Neural progenitor cell (in vitro differentiated cells): ENCODE measurements at regions not wholly inside any gene's neighbourhood (a gene's known extent, or its start where the extent isn't known, plus 50 kb on each side); places are given as distances from the start of the nearest gene placed in this dataset.
"Not testable (repeated sequence)": the region's sequence is repeated elsewhere in the genome, so short reads cannot be mapped to it uniquely, and the experiment has no call there.

Experiments
- DNase-seq: peaks from one replicate; pipeline ENCODE4 v3.0.0-alpha.2; 2016; ENCODE audit warnings: low spot score
- H2AFZ ChIP-seq: fragments of 200-600 bp; sonication (generic); replicated peaks from 2 replicates; pipeline ENCODE4 v1.6.1; 2016; ENCODE audit warnings: antibody characterized with exemption
- H3F3A ChIP-seq: fragments of 200-600 bp; sonication (generic); 2 replicates; pipeline ENCODE4 v1.6.1; 2016; ENCODE audit warnings: antibody characterized with exemption, low read depth
- H3K27ac ChIP-seq: fragments of 200-600 bp; sonication (generic); 2 replicates; pipeline ENCODE4 v1.5.1; 2016; ENCODE audit warnings: mild to moderate bottlenecking
- H3K27me3 ChIP-seq: fragments of 200-600 bp; sonication (generic); 2 replicates; pipeline ENCODE4 v1.6.1; 2016; ENCODE audit warnings: mild to moderate bottlenecking, moderate library complexity
- H3K36me3 ChIP-seq: fragments of 200-600 bp; sonication (generic); 2 replicates; pipeline ENCODE4 v1.5.1; 2016
- H3K4me1 ChIP-seq: fragments of 200-600 bp; sonication (generic); 2 replicates; pipeline ENCODE4 v1.6.1; 2016; ENCODE audit warnings: mixed run types
- H3K4me2 ChIP-seq: fragments of 200-600 bp; sonication (generic); 2 replicates; pipeline ENCODE4 v1.6.1; 2016
- H3K4me3 ChIP-seq: fragments of 200-600 bp; sonication (generic); 2 replicates; pipeline ENCODE4 v1.5.1; 2016
- H3K79me2 ChIP-seq: fragments of 200-600 bp; sonication (generic); 2 replicates; pipeline ENCODE4 v1.6.1; 2016; ENCODE audit warnings: low read depth
- H3K9ac ChIP-seq: fragments of 200-600 bp; sonication (generic); 2 replicates; pipeline ENCODE4 v1.6.1; 2016
- H3K9me3 ChIP-seq: fragments of 200-600 bp; sonication (generic); 2 replicates; pipeline ENCODE4 v1.5.1; 2016; ENCODE audit warnings: low read depth
- H4K20me1 ChIP-seq: fragments of 200-600 bp; sonication (generic); 2 replicates; pipeline ENCODE4 v1.6.1; 2016; ENCODE audit warnings: low read depth
- H3K27ac Mint-ChIP-seq: 3 replicates; pipeline ENCODE4 v1.8.0; 2021; ENCODE audit warnings: mixed read lengths
- H3K27me3 Mint-ChIP-seq: 2 replicates; pipeline ENCODE4 v1.8.0; 2022; ENCODE audit warnings: low read depth, mild to moderate bottlenecking, inconsistent platforms, moderate library complexity, mixed read lengths; ENCODE audit not compliant: insufficient read depth
- H3K36me3 Mint-ChIP-seq: 3 replicates; pipeline ENCODE4 v1.8.0; 2021; ENCODE audit warnings: mixed read lengths
- H3K4me1 Mint-ChIP-seq: 3 replicates; pipeline ENCODE4 v1.8.0; 2021; ENCODE audit warnings: mixed read lengths
- H3K4me3 Mint-ChIP-seq: 3 replicates; pipeline ENCODE4 v1.8.0; 2021; ENCODE audit warnings: mild to moderate bottlenecking, moderate library complexity, mixed read lengths
- H3K9me3 Mint-ChIP-seq: 3 replicates; pipeline ENCODE4 v1.8.0; 2020; ENCODE audit warnings: mixed read lengths
- CTCF ChIP-seq: fragments of 200-600 bp; sonication (generic); IDR thresholded peaks from 2 replicates; pipeline ENCODE4 v1.5.1; 2017; ENCODE audit warnings: antibody characterized with exemption, mild to moderate bottlenecking
- EZH2 ChIP-seq: fragments of 200-600 bp; sonication (generic); IDR thresholded peaks from 2 replicates; pipeline ENCODE4 v1.6.1; 2017; ENCODE audit warnings: antibody characterized with exemption, mild to moderate bottlenecking, moderate library complexity
- EZH2phosphoT487 ChIP-seq: fragments of 200-600 bp; sonication (generic); IDR thresholded peaks from 2 replicates; pipeline ENCODE4 v1.6.1; 2017; ENCODE audit warnings: antibody characterized with exemption

- Mint-ChIP-seq H3K27ac (no peak overlapping the region), H3K4me3 (no peak overlapping the region), H3K36me3 (no peaks in the 10 kb centered on the region), H3K4me1 (peaks cover 9% of the 10 kb centered on the region), H3K9me3 (no peaks in the 10 kb centered on the region), H3K27me3 (peaks cover 6% of the 10 kb centered on the region)
- DNase-seq = no peak
- H3K4me1 ChIP-seq = no peaks in the 10 kb centered on the region
- H3F3A ChIP-seq = no peaks in the 10 kb centered on the region
- H3K36me3 ChIP-seq = no peaks in the 10 kb centered on the region
- no peaks in the 10 kb centered on the region for H3K27me3 ChIP-seq
- H3K9ac ChIP-seq = no peak overlapping the region
- H3K27ac ChIP-seq = no peak overlapping the region
- no peaks in the 10 kb centered on the region for H4K20me1 ChIP-seq
- no peaks in the 10 kb centered on the region for H3K79me2 ChIP-seq
- no peak overlapping the region for H2AFZ ChIP-seq
- TF ChIP-seq EZH2 (no peak), EZH2phosphoT487 (no peak), CTCF (no peak)
- H3K4me3 ChIP-seq = no peak overlapping the region
- no peaks in the 10 kb centered on the region for H3K9me3 ChIP-seq
- H3K4me2 ChIP-seq = no peak overlapping the region
Observed at GRCh38 chr2:242075168-242075567, 205.6 kb downstream of the RTP5 start.

GRCh38 chr2:242075696-242076095, 206.2 kb downstream of the RTP5 start:
- Histone ChIP-seq H3K79me2 (no peaks in the 10 kb centered on the region), H2AFZ (no peak overlapping the region), H3K9me3 (no peaks in the 10 kb centered on the region), H3K4me2 (no peak overlapping the region), H3F3A (no peaks in the 10 kb centered on the region), H3K9ac (no peak overlapping the region), H3K4me1 (no peaks in the 10 kb centered on the region), H3K27me3 (no peaks in the 10 kb centered on the region), H3K36me3 (no peaks in the 10 kb centered on the region), H4K20me1 (no peaks in the 10 kb centered on the region), H3K27ac (no peak overlapping the region), H3K4me3 (no peak overlapping the region)
- Mint-ChIP-seq H3K36me3 (no peaks in the 10 kb centered on the region), H3K4me3 (no peak overlapping the region), H3K4me1 (peaks cover 6% of the 10 kb centered on the region), H3K27ac (no peak overlapping the region), H3K9me3 (no peaks in the 10 kb centered on the region), H3K27me3 (peaks cover 6% of the 10 kb centered on the region)
- TF ChIP-seq CTCF = no peak
- no peak for TF ChIP-seq EZH2phosphoT487
- TF ChIP-seq EZH2 = no peak
- DNase-seq = no peak

- not testable (repeated sequence) for H3K4me3 ChIP-seq, H3K9me3 ChIP-seq, H3F3A ChIP-seq, H3K9me3 Mint-ChIP-seq, H3K27me3 ChIP-seq, H3K27ac ChIP-seq, H3K4me3 Mint-ChIP-seq, H2AFZ ChIP-seq, H4K20me1 ChIP-seq, H3K36me3 Mint-ChIP-seq, H3K27ac Mint-ChIP-seq, H3K27me3 Mint-ChIP-seq, DNase-seq, H3K36me3 ChIP-seq, H3K4me2 ChIP-seq, H3K79me2 ChIP-seq, H3K9ac ChIP-seq, H3K4me1 Mint-ChIP-seq, H3K4me1 ChIP-seq
Observed at GRCh38 chr2:242076184-242076583, 206.7 kb downstream of the RTP5 start.

- H3K36me3 ChIP-seq, H3K4me3 Mint-ChIP-seq, H3K9me3 ChIP-seq, H3K27ac Mint-ChIP-seq, H3K4me1 Mint-ChIP-seq, H3K4me1 ChIP-seq, H3K9me3 Mint-ChIP-seq, H4K20me1 ChIP-seq, H3K27me3 ChIP-seq, H2AFZ ChIP-seq, H3K4me2 ChIP-seq, H3K27ac ChIP-seq, H3K9ac ChIP-seq, H3F3A ChIP-seq, DNase-seq, H3K36me3 Mint-ChIP-seq, H3K79me2 ChIP-seq, H3K4me3 ChIP-seq, H3K27me3 Mint-ChIP-seq: not testable (repeated sequence)
Observed at GRCh38 chr2:242078426-242078825, 208.9 kb downstream of the RTP5 start.

- not testable (repeated sequence) for H2AFZ ChIP-seq, H3K9ac ChIP-seq, H3K27ac Mint-ChIP-seq, H3K4me1 ChIP-seq, H3K4me1 Mint-ChIP-seq, H3F3A ChIP-seq, H3K9me3 ChIP-seq, H3K27me3 ChIP-seq, H3K36me3 Mint-ChIP-seq, DNase-seq, H3K27ac ChIP-seq, H3K79me2 ChIP-seq, H3K36me3 ChIP-seq, H4K20me1 ChIP-seq, H3K4me3 ChIP-seq, H3K27me3 Mint-ChIP-seq, H3K9me3 Mint-ChIP-seq, H3K4me2 ChIP-seq, H3K4me3 Mint-ChIP-seq
Observed at GRCh38 chr2:242079792-242080191, 210.3 kb downstream of the RTP5 start.

- not testable (repeated sequence) for H3K9me3 ChIP-seq, H3F3A ChIP-seq, H3K4me3 ChIP-seq, H3K36me3 Mint-ChIP-seq, H3K9ac ChIP-seq, H3K79me2 ChIP-seq, DNase-seq, H3K4me3 Mint-ChIP-seq, H3K27ac Mint-ChIP-seq, H3K27me3 ChIP-seq, H3K27me3 Mint-ChIP-seq, H3K4me1 ChIP-seq, H3K9me3 Mint-ChIP-seq, H3K36me3 ChIP-seq, H3K4me1 Mint-ChIP-seq, H3K27ac ChIP-seq, H4K20me1 ChIP-seq, H2AFZ ChIP-seq, H3K4me2 ChIP-seq
Observed at GRCh38 chr2:242080575-242081214, 211.2 kb downstream of the RTP5 start.

GRCh38 chr2:242084034-242084433, 214.5 kb downstream of the RTP5 start:
- H3K36me3 Mint-ChIP-seq, H3K4me2 ChIP-seq, H3F3A ChIP-seq, H3K4me3 Mint-ChIP-seq, H2AFZ ChIP-seq, H4K20me1 ChIP-seq, DNase-seq, H3K36me3 ChIP-seq, H3K9ac ChIP-seq, H3K4me1 Mint-ChIP-seq, H3K79me2 ChIP-seq, H3K27ac Mint-ChIP-seq, H3K9me3 ChIP-seq, H3K27ac ChIP-seq, H3K4me1 ChIP-seq, H3K9me3 Mint-ChIP-seq, H3K4me3 ChIP-seq: not testable (repeated sequence)
- H3K27me3 Mint-ChIP-seq = peaks cover 16% of the 10 kb centered on the region
- H3K27me3 ChIP-seq = peaks cover 25% of the 10 kb centered on the region
